H1 (cell line): ENCODE measurements at regions not wholly inside any gene's neighbourhood (a gene's known extent, or its start where the extent isn't known, plus 50 kb on each side); places are given as distances from the start of the nearest gene placed in this dataset.

Experiments
- CTCF ChIA-PET: fragments of 300-600 bp; sonication (Branson Sonifier 250); formaldehyde crosslinking; loops from one replicate; lab custom pipeline; 2021; ENCODE audit not compliant: partially characterized antibody; lab: Charles Lee
- POLR2A ChIA-PET: fragments of 300-600 bp; sonication (Branson Sonifier 250); formaldehyde crosslinking; loops from one replicate; lab custom pipeline; 2021; ENCODE audit warnings: inconsistent platforms; ENCODE audit not compliant: partially characterized antibody; lab: Charles Lee
- DNase-seq, 2 experiments: peaks; one replicate each; pipeline versions ENCODE4 v3.0.0 to v3.0.0-alpha.2; 2010 to 2022; ENCODE audit warnings: low spot score in 2 of 2, low read depth in 1 of 2, mixed read lengths in 1 of 2
- FAIRE-seq: peaks from 2 replicates; lab custom pipeline; 2011; peaks lifted over from hg19 to GRCh38; lab: Jason Lieb, UNC
- H2AFZ ChIP-seq: 2 replicates; pipeline ENCODE4 v1.8.1; 2012; ENCODE audit warnings: low read length, inconsistent platforms
- H2AK5ac ChIP-seq: 2 replicates; pipeline ENCODE4 v1.6.1; 2013; ENCODE audit warnings: low read depth, low read length
- H2BK120ac ChIP-seq: replicated peaks from 2 replicates; pipeline ENCODE3; 2013; ENCODE audit warnings: low read depth, low read length, inconsistent platforms
- H2BK12ac ChIP-seq: 2 replicates; pipeline ENCODE4 v1.6.1; 2013; ENCODE audit warnings: low read depth, low read length
- H2BK15ac ChIP-seq: 2 replicates; pipeline ENCODE4 v1.6.1; 2013; ENCODE audit warnings: low read length
- H2BK20ac ChIP-seq: 2 replicates; pipeline ENCODE4 v1.6.1; 2013; ENCODE audit warnings: low read length
- H2BK5ac ChIP-seq: 2 replicates; pipeline ENCODE4 v1.6.1; 2013; ENCODE audit warnings: low read depth, low read length
- H3K14ac ChIP-seq: 2 replicates; pipeline ENCODE4 v1.6.1; 2013; ENCODE audit warnings: inconsistent platforms; ENCODE audit not compliant: insufficient read length
- H3K18ac ChIP-seq: 2 replicates; pipeline ENCODE4 v1.6.1; 2013; ENCODE audit warnings: low read length; ENCODE audit errors: extremely low read depth
- H3K23ac ChIP-seq: 2 replicates; pipeline ENCODE4 v1.6.1; 2013; ENCODE audit warnings: inconsistent platforms; ENCODE audit not compliant: insufficient read length
- H3K23me2 ChIP-seq: 2 replicates; pipeline ENCODE4 v1.6.1; 2013; ENCODE audit warnings: low read depth, low read length
- H3K27ac ChIP-seq: 2 replicates; pipeline ENCODE4 v1.6.1; 2011; ENCODE audit warnings: low read depth, low read length, inconsistent platforms
- H3K27me3 ChIP-seq, 4 experiments: replicated peaks in 1 of 4; 1 replicate in 1 of 4; 2 replicates in 3 of 4; pipeline versions ENCODE4 v1.6.1 to v1.8.1; 2011 to 2013; ENCODE audit warnings: low read length in 3 of 4, mild to moderate bottlenecking in 3 of 4, inconsistent platforms in 2 of 4, mixed read lengths in 2 of 4, moderate library complexity in 1 of 4; ENCODE audit not compliant: control insufficient read depth in 3 of 4, insufficient read depth in 3 of 4; ENCODE audit errors: extremely low read depth in 1 of 4
- H3K36me3 ChIP-seq, 4 experiments: 2 replicates each; pipeline versions ENCODE4 v1.6.1 to v1.8.1; 2011 to 2013; ENCODE audit warnings: mild to moderate bottlenecking in 4 of 4, low read length in 3 of 4, moderate library complexity in 2 of 4, control low read depth in 1 of 4, inconsistent platforms in 1 of 4; ENCODE audit not compliant: insufficient read depth in 4 of 4, control insufficient read depth in 2 of 4
- H3K4ac ChIP-seq: replicated peaks from 2 replicates; pipeline ENCODE3; 2013; ENCODE audit warnings: low read length, low read depth, mixed read lengths, inconsistent platforms; ENCODE audit not compliant: insufficient read length
- H3K4me1 ChIP-seq, 4 experiments: replicated peaks in 1 of 4; 1 replicate in 1 of 4; 2 replicates in 3 of 4; pipeline versions ENCODE4 v1.6.1 to v1.8.1; 2011 to 2013; ENCODE audit warnings: low read length in 3 of 4, inconsistent platforms in 2 of 4, mixed read lengths in 1 of 4; ENCODE audit not compliant: insufficient read depth in 4 of 4, control insufficient read depth in 3 of 4
- H3K4me2 ChIP-seq, 2 experiments: 2 replicates each; pipeline versions ENCODE4 v1.6.1 to v1.8.1; 2011 to 2013; ENCODE audit warnings: low read depth in 2 of 2, low read length in 2 of 2, control low read depth in 1 of 2, inconsistent platforms in 1 of 2, mild to moderate bottlenecking in 1 of 2; ENCODE audit not compliant: insufficient read depth in 1 of 2
- H3K4me3 ChIP-seq, 4 experiments: fragments of 200-600, 300-600 bp in 1 of 4; sonication (generic), shearing (Covaris generic), sonication (Bioruptor Twin) in 1 of 4; 2 replicates each; pipeline versions ENCODE4 v1.5.1 to v1.8.1; 2011 to 2016; ENCODE audit warnings: low read length in 4 of 4, low read depth in 3 of 4, control low read depth in 2 of 4, inconsistent platforms in 2 of 4, mild to moderate bottlenecking in 2 of 4, mixed read lengths in 1 of 4, moderate library complexity in 1 of 4; ENCODE audit not compliant: insufficient read depth in 2 of 4; ENCODE audit errors: extremely low read depth in 1 of 4
- H3K56ac ChIP-seq: replicated peaks from 2 replicates; pipeline ENCODE3; 2013; ENCODE audit warnings: low read depth, mild to moderate bottlenecking, mixed read lengths, low read length, inconsistent platforms; ENCODE audit not compliant: insufficient read length
- H3K79me1 ChIP-seq: 2 replicates; pipeline ENCODE4 v1.6.1; 2013; ENCODE audit warnings: low read depth, low read length, control low read depth
- H3K79me2 ChIP-seq, 2 experiments: 2 replicates each; pipeline versions ENCODE4 v1.6.1 to v1.8.1; 2012 to 2013; ENCODE audit warnings: low read length in 2 of 2, mild to moderate bottlenecking in 2 of 2, inconsistent platforms in 1 of 2; ENCODE audit not compliant: insufficient read depth in 2 of 2, control insufficient read depth in 1 of 2
- H3K9ac ChIP-seq, 4 experiments: replicated peaks in 1 of 4; 1 replicate in 1 of 4; 2 replicates in 3 of 4; pipeline versions ENCODE4 v1.6.1 to v1.8.1; 2011 to 2013; ENCODE audit warnings: low read depth in 3 of 4, low read length in 3 of 4, control low read depth in 2 of 4, mild to moderate bottlenecking in 2 of 4, moderate library complexity in 2 of 4, inconsistent platforms in 1 of 4; ENCODE audit errors: extremely low read depth in 1 of 4
- H3K9me3 ChIP-seq, 2 experiments: 2 replicates each; pipeline versions ENCODE4 v1.6.1 to v1.8.1; 2012 to 2013; ENCODE audit warnings: mild to moderate bottlenecking in 2 of 2, moderate library complexity in 2 of 2, control low read depth in 1 of 2, inconsistent platforms in 1 of 2, low read depth in 1 of 2, low read length in 1 of 2, mixed read lengths in 1 of 2; ENCODE audit not compliant: insufficient read depth in 2 of 2
- H4K20me1 ChIP-seq, 2 experiments: replicated peaks in 1 of 2; 2 replicates each; pipeline versions ENCODE3 to v1.8.1; 2011 to 2013; ENCODE audit warnings: inconsistent platforms in 2 of 2, low read length in 2 of 2, mild to moderate bottlenecking in 1 of 2; ENCODE audit not compliant: insufficient read depth in 2 of 2, control insufficient read depth in 1 of 2
- H4K5ac ChIP-seq: 2 replicates; pipeline ENCODE4 v1.6.1; 2013; ENCODE audit warnings: low read length, low read depth, mixed read lengths, inconsistent platforms; ENCODE audit not compliant: insufficient read length
- H4K8ac ChIP-seq: 2 replicates; pipeline ENCODE4 v1.8.0; 2013; ENCODE audit warnings: mild to moderate bottlenecking, moderate library complexity, low read length, inconsistent platforms; ENCODE audit not compliant: insufficient read depth; ENCODE audit errors: extremely low read depth
- H4K91ac ChIP-seq: replicated peaks from 2 replicates; pipeline ENCODE3; 2013; ENCODE audit warnings: low read length, mixed read lengths, inconsistent platforms; ENCODE audit not compliant: insufficient read length
- GABPA ChIP-seq: IDR thresholded peaks from 2 replicates; pipeline ENCODE4 v1.6.1; 2011; ENCODE audit warnings: mild to moderate bottlenecking, low read length, moderate library complexity, borderline replicate concordance; ENCODE audit not compliant: insufficient read depth
- POLR2AphosphoS5 ChIP-seq: IDR thresholded peaks from 2 replicates; pipeline ENCODE4 v1.6.1; 2011; ENCODE audit warnings: low read depth, low read length
- RAD21 ChIP-seq, 2 experiments: IDR thresholded peaks in 1 of 2; conservative IDR thresholded peaks in 1 of 2; 2 replicates each; pipeline ENCODE4 v1.6.1; 2011; ENCODE audit warnings: low read depth in 2 of 2, low read length in 2 of 2, improper control_type of control experiment in 1 of 2, inconsistent platforms in 1 of 2, mild to moderate bottlenecking in 1 of 2, moderate library complexity in 1 of 2
- TBP ChIP-seq: IDR thresholded peaks from 2 replicates; pipeline ENCODE4 v1.6.1; 2011; ENCODE audit warnings: low read depth, low read length, improper control_type of control experiment
- TEAD4 ChIP-seq: IDR thresholded peaks from 2 replicates; pipeline ENCODE4 v1.6.1; 2012; ENCODE audit warnings: low read depth, low read length, inconsistent platforms, mixed read lengths
- ZNF274 ChIP-seq: IDR thresholded peaks from 2 replicates; pipeline ENCODE4 v1.7.0; 2012; ENCODE audit warnings: low read length, borderline replicate concordance; ENCODE audit errors: extremely low read depth
- WGBS, 2 experiments: shearing (Covaris generic) in 1 of 2; methylation state at CpG; one replicate each; pipeline versions ENCODE4 v1.1.6 to v1.1.7; 2013 to 2015; ENCODE audit warnings: low lambda C conversion rate in 2 of 2, mixed read lengths in 2 of 2, inconsistent platforms in 1 of 2, low coverage in 1 of 2, missing lambda C conversion rate in 1 of 2; ENCODE audit not compliant: insufficient replicate concordance in 2 of 2, insufficient coverage in 1 of 2, insufficient read length in 1 of 2; ENCODE audit errors: extremely low coverage in 1 of 2, missing lambda C conversion rate in 1 of 2; 5-methylcytosine and 5-hydroxymethylcytosine counted together
- TF ChIP-seq, protein P1 (sequence below), 3 experiments: IDR thresholded peaks; 1 replicate in 2 of 3; 2 replicates in 1 of 3; pipeline versions ENCODE4 v1.5.1 to v1.6.1; 2011; ENCODE audit warnings: low read length in 3 of 3, mild to moderate bottlenecking in 3 of 3, inconsistent platforms in 2 of 3, low read depth in 1 of 3, moderate library complexity in 1 of 3; ENCODE audit not compliant: insufficient read depth in 1 of 3; ENCODE audit errors: control extremely low read depth in 1 of 3
- TF ChIP-seq, protein P2 (sequence below): IDR thresholded peaks from 2 replicates; pipeline ENCODE4 v1.6.1; 2012; ENCODE audit warnings: inconsistent platforms
- TF ChIP-seq, protein P3 (sequence below): IDR thresholded peaks from 2 replicates; pipeline ENCODE4 v1.6.1; 2011; ENCODE audit warnings: low read length, improper control_type of control experiment

DNA sequence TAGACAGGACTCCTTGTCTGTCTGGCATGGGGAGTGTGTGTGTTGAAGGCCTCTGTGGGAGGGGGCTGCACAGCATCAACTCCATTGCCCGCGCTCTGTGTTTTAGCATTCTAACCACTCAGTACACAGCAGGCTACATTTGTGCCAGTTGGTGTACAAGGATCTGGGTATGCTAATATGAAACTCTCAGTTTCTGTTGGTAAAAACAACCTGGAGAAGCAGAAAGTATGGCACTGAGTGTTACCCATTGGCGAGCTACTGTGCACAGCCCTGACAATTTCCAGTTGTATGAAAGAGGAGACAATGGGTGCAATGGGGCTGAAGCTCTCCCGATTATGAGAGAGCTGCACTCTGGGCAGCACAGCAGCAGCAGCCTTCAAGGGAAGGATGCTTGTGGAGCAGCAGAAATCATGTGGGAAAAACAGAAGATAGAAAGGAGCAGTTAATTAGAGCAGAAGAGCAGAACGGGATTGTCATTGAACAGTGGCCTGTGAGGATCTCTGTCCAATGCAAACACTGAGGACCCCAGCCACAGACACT is 443.6 kb downstream of the CBLN2 start:
- Histone ChIP-seq H3K27ac (no peak overlapping the region), H2AK5ac (no peak overlapping the region), H2AFZ (no peak overlapping the region), H3K27me3 (no peaks in the 10 kb centered on the region), H2BK20ac (no peak overlapping the region), H3K18ac (no peak overlapping the region), H3K4ac (no peak overlapping the region), H3K14ac (no peak overlapping the region), H2BK5ac (no peak overlapping the region), H4K5ac (no peak overlapping the region), H3K56ac (no peak overlapping the region), H3K4me2 (no peak overlapping the region), H4K20me1 (no peaks in the 10 kb centered on the region), H2BK15ac (no peak overlapping the region), H2BK12ac (no peak overlapping the region), H3K9ac (no peak overlapping the region), H3K9me3 (peaks cover 33% of the 10 kb centered on the region in 2 experiments), H3K23me2 (no peaks in the 10 kb centered on the region), H3K23ac (no peak overlapping the region), H3K4me3 (no peak overlapping the region), H3K79me1 (no peaks in the 10 kb centered on the region), H4K91ac (no peak overlapping the region), H3K79me2 (no peaks in the 10 kb centered on the region), H4K8ac (no peak overlapping the region), H3K4me1 (no peaks in the 10 kb centered on the region), H3K36me3 (no peaks in the 10 kb centered on the region), H2BK120ac (no peak overlapping the region)
- ChIA-PET POLR2A (no interaction called here), CTCF (no interaction called here)
- FAIRE-seq = no peak
- no peak for DNase-seq
- 89% methylated on average over 5 of the region's 5 CpGs; no CpG with 5 or more reads in 1 of the 2 experiments for WGBS, 2 experiments
- TF ChIP-seq ZNF274 = no peak
- TF ChIP-seq, protein P1, sequence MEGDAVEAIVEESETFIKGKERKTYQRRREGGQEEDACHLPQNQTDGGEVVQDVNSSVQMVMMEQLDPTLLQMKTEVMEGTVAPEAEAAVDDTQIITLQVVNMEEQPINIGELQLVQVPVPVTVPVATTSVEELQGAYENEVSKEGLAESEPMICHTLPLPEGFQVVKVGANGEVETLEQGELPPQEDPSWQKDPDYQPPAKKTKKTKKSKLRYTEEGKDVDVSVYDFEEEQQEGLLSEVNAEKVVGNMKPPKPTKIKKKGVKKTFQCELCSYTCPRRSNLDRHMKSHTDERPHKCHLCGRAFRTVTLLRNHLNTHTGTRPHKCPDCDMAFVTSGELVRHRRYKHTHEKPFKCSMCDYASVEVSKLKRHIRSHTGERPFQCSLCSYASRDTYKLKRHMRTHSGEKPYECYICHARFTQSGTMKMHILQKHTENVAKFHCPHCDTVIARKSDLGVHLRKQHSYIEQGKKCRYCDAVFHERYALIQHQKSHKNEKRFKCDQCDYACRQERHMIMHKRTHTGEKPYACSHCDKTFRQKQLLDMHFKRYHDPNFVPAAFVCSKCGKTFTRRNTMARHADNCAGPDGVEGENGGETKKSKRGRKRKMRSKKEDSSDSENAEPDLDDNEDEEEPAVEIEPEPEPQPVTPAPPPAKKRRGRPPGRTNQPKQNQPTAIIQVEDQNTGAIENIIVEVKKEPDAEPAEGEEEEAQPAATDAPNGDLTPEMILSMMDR (IDR thresholded peaks at IDR 0.05; ENCODE audit: control extremely low read depth in 1 of 3, insufficient read depth in 1 of 3, low read depth in 1 of 3, low read length in 3 of 3) = no peak
- TF ChIP-seq, protein P2, sequence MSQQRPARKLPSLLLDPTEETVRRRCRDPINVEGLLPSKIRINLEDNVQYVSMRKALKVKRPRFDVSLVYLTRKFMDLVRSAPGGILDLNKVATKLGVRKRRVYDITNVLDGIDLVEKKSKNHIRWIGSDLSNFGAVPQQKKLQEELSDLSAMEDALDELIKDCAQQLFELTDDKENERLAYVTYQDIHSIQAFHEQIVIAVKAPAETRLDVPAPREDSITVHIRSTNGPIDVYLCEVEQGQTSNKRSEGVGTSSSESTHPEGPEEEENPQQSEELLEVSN = no peak
- TF ChIP-seq GABPA = no peak
- no peak for TF ChIP-seq TBP
- no peak for TF ChIP-seq POLR2AphosphoS5
- TF ChIP-seq, protein P3, sequence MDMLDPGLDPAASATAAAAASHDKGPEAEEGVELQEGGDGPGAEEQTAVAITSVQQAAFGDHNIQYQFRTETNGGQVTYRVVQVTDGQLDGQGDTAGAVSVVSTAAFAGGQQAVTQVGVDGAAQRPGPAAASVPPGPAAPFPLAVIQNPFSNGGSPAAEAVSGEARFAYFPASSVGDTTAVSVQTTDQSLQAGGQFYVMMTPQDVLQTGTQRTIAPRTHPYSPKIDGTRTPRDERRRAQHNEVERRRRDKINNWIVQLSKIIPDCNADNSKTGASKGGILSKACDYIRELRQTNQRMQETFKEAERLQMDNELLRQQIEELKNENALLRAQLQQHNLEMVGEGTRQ = no peak
- no peak for TF ChIP-seq TEAD4
- no peak for TF ChIP-seq RAD21 (IDR thresholded peaks at IDR 0.05 in 1 of 2, conservative IDR thresholded peaks at IDR 0.05 in 1 of 2; ENCODE audit: low read depth in 2 of 2, low read length in 2 of 2)
